Thoracic aorta (tissue), 2 donors: ENCODE measurements at regions not wholly inside any gene's neighbourhood (a gene's known extent, or its start where the extent isn't known, plus 50 kb on each side); places are given as distances from the start of the nearest gene placed in this dataset.

Experiments
- ATAC-seq: fragments of 150-250 bp; one replicate; pipeline ENCODE4 v1.8.0; 2017; ENCODE audit warnings: low read depth; ENCODE audit not compliant: insufficient number of reproducible peaks, low FRiP score
- DNase-seq: peaks from one replicate; pipeline ENCODE4 v3.0.0-alpha.2; 2020; ENCODE audit warnings: low spot score
- H3K27ac ChIP-seq, 2 donors: fragments of 200-600 bp; sonication (generic); 1 replicate in 1 of 2; 2 replicates in 1 of 2; pipeline ENCODE4 v1.5.1; 2016; ENCODE audit warnings: mild to moderate bottlenecking in 2 of 2, moderate library complexity in 2 of 2
- H3K27me3 ChIP-seq: fragments of 200-600 bp; sonication (generic); replicated peaks from 2 replicates; pipeline ENCODE4 v1.6.0; 2016; ENCODE audit warnings: mild to moderate bottlenecking; ENCODE audit not compliant: insufficient read depth
- H3K36me3 ChIP-seq: fragments of 200-600 bp; sonication (generic); one replicate; pipeline ENCODE4 v1.5.1; 2016
- H3K4me1 ChIP-seq, 2 donors: fragments of 200-600 bp; sonication (generic); 1 replicate in 1 of 2; 2 replicates in 1 of 2; pipeline versions ENCODE4 v1.5.1 to v1.6.0; 2016; ENCODE audit warnings: low read depth in 2 of 2, mild to moderate bottlenecking in 1 of 2; ENCODE audit not compliant: control insufficient read depth in 1 of 2
- H3K4me3 ChIP-seq: fragments of 200-600 bp; sonication (generic); 2 replicates; pipeline ENCODE4 v1.5.1; 2016; ENCODE audit warnings: mild to moderate bottlenecking
- H3K9me3 ChIP-seq: fragments of 200-600 bp; sonication (generic); 2 replicates; pipeline ENCODE4 v1.5.1; 2016
- TF ChIP-seq, protein P1 (sequence below): fragments of 200-600 bp; sonication (generic); IDR thresholded peaks from one replicate; pipeline ENCODE4 v1.5.1; 2019; ENCODE audit warnings: antibody characterized with exemption

DNA sequence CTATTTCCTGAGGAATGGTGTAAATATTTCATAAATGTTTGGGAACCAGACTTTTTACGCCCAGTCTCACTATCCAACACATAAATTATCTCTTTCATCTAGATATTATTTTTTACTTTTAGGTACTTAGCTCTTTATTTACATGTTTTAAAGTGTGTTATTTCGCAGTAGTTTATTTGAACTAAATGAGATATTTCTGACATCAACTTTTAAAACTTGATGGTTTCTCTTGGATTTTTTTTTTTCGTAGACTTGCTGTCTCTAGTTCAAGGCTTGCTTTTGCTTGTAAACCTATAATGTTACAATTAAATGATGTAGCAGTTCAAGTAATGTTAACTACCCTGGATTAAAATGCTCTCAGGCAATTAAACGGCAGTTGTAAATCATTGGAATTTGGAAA is 241.7 kb upstream of the PDE3A start:
- Histone ChIP-seq H3K27ac (no peak overlapping the region), H3K4me3 (no peak overlapping the region), H3K9me3 (no peaks in the 10 kb centered on the region), H3K27me3 (no peaks in the 10 kb centered on the region), H3K4me1 (peaks cover 12 to 13% of the 10 kb centered on the region in 2 donors), H3K36me3 (no peaks in the 10 kb centered on the region)
- ATAC-seq: no peak
- TF ChIP-seq, protein P1, sequence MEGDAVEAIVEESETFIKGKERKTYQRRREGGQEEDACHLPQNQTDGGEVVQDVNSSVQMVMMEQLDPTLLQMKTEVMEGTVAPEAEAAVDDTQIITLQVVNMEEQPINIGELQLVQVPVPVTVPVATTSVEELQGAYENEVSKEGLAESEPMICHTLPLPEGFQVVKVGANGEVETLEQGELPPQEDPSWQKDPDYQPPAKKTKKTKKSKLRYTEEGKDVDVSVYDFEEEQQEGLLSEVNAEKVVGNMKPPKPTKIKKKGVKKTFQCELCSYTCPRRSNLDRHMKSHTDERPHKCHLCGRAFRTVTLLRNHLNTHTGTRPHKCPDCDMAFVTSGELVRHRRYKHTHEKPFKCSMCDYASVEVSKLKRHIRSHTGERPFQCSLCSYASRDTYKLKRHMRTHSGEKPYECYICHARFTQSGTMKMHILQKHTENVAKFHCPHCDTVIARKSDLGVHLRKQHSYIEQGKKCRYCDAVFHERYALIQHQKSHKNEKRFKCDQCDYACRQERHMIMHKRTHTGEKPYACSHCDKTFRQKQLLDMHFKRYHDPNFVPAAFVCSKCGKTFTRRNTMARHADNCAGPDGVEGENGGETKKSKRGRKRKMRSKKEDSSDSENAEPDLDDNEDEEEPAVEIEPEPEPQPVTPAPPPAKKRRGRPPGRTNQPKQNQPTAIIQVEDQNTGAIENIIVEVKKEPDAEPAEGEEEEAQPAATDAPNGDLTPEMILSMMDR: no peak
- no peak for DNase-seq

DNA sequence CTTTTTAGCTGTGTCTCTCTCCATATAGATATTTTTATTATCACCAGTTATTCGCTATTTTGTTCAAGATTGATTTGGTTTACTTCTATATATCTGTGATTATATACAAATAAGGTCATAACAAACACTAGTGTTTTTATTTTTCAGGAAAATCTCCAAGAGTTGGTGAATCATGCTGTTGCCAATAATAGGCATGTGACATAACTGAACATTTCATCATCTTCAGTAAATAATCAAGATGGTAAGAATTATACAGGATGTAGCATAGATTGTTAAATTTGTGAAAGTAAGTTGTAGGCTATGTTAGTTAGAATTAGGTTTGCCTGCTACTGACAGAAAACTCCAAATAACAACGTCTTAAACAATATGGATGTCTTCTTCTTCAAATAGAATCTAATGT is 240.9 kb upstream of the PDE3A start:
- DNase-seq: no peak
- TF ChIP-seq, protein P1: no peak
- Histone ChIP-seq H3K9me3 (no peaks in the 10 kb centered on the region), H3K27ac (no peak overlapping the region), H3K27me3 (no peaks in the 10 kb centered on the region), H3K4me1 (peaks cover 12 to 13% of the 10 kb centered on the region in 2 donors), H3K36me3 (no peaks in the 10 kb centered on the region), H3K4me3 (no peak overlapping the region)
- no peak for ATAC-seq

DNA sequence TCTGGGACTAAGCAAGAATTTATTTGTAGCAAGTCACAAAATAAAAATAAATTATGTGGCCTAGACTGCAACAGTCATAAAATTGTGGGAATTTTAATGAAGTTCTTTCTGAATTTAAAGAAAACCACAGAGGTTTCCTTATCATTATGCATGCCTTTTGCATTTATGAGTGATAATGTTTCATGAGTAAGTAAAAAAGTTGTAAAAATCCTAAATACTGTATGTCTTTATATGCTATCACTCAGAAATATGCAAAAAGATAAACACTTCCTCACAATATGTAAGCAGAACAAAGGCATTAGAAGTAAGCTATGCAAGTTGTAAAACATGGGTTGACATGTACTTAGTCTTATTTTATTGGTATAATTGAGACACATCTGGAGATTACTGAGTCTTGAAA is 239.4 kb upstream of the PDE3A start:
- no peak for DNase-seq
- TF ChIP-seq, protein P1: no peak
- Histone ChIP-seq H3K27ac (no peak overlapping the region), H3K27me3 (no peaks in the 10 kb centered on the region), H3K9me3 (no peaks in the 10 kb centered on the region), H3K36me3 (no peaks in the 10 kb centered on the region), H3K4me3 (no peak overlapping the region), H3K4me1 (peaks cover 5 to 6% of the 10 kb centered on the region in 2 donors)
- ATAC-seq: no peak

DNA sequence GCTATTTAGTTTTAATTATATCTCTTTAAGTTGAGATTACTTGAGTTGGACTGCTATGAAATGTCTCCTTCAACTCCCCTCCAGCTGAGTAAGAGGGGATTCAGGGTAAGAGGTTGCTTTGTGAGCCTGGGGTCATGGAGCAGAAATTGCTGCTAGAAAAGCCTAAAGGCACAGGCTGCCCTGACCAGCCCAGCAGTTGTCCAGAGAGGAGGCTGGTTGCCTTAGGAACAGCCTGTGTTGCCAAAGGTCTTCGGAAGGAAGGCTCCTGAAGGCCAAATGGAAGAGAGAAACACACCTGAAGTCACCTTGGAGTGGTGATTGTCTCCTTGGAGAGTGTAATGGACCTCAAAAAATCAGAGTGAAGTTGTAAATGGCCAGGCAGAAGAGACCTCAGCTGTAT is 235.5 kb upstream of the PDE3A start:
- H3K4me3 ChIP-seq: no peak overlapping the region
- no peaks in the 10 kb centered on the region for H3K36me3 ChIP-seq
- no peaks in the 10 kb centered on the region for H3K9me3 ChIP-seq
- TF ChIP-seq, protein P1: no peak
- no peaks in the 10 kb centered on the region for H3K27me3 ChIP-seq
- DNase-seq (no peak), ATAC-seq (no peak)
- no peak overlapping the region for H3K27ac ChIP-seq
- no peaks in the 10 kb centered on the region for H3K4me1 ChIP-seq

DNA sequence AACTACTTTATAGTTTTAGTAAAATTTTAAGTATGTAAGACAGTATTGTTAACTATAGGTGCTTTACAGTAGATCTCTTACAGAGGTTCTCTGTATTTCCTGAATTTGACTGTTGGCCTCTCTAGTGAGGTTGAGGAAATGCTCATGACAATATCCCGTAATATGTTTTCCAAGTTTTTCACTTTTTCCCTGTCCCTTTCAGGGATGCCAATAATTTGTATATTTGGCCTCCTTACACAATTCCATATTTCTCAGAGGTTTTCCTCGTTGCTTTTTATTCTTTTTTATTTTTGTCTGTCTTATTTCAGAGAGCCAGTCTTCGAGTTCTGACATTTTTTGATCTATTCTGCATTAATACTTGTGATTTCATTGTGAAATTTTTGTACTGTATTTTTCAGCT is 233.7 kb upstream of the PDE3A start:
- no peaks in the 10 kb centered on the region for H3K9me3 ChIP-seq
- no peak for ATAC-seq
- H3K4me3 ChIP-seq: no peak overlapping the region
- no peak for DNase-seq
- TF ChIP-seq, protein P1: no peak
- H3K4me1 ChIP-seq: no peaks in the 10 kb centered on the region
- no peaks in the 10 kb centered on the region for H3K27me3 ChIP-seq
- H3K36me3 ChIP-seq: no peaks in the 10 kb centered on the region
- no peak overlapping the region for H3K27ac ChIP-seq
